ENCODE measurements at regions not wholly inside any gene's neighbourhood (a gene's known extent, or its start where the extent isn't known, plus 50 kb on each side); places are given as distances from the start of the nearest gene placed in this dataset.
A peak's percentile ranks its signal among the peaks of the same experiment; 100 is the strongest.

DNA sequence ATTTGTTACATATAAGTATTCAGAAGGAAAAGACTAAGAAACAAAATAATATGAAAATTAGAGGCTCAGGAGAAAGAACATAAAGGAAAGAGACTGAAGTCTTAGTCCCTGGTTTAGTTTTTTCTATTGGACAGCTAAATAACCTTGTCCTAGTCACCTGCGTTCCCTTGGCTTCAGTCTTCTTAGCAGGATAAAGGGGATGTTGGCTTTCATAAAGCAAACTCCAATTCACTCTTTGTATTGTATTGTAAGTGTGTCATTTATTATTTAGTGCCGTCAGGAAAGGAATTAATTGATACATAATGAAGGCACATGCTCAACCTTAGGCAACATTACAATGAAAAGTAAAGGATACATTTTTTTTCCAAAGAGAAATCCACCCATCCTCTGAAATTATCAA lies 190.3 kb upstream of the PPFIA2 start:
- H3K27me3 Mint-ChIP-seq (ENCODE audit: unreplicated experiment) = no peaks in the 10 kb centered on the region
- TF ChIP-seq, protein P1, sequence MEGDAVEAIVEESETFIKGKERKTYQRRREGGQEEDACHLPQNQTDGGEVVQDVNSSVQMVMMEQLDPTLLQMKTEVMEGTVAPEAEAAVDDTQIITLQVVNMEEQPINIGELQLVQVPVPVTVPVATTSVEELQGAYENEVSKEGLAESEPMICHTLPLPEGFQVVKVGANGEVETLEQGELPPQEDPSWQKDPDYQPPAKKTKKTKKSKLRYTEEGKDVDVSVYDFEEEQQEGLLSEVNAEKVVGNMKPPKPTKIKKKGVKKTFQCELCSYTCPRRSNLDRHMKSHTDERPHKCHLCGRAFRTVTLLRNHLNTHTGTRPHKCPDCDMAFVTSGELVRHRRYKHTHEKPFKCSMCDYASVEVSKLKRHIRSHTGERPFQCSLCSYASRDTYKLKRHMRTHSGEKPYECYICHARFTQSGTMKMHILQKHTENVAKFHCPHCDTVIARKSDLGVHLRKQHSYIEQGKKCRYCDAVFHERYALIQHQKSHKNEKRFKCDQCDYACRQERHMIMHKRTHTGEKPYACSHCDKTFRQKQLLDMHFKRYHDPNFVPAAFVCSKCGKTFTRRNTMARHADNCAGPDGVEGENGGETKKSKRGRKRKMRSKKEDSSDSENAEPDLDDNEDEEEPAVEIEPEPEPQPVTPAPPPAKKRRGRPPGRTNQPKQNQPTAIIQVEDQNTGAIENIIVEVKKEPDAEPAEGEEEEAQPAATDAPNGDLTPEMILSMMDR (IDR thresholded peaks at IDR 0.05; ENCODE audit: partially characterized antibody, unreplicated experiment) = no peak
- no peak overlapping the region for H3K27ac Mint-ChIP-seq (ENCODE audit: unreplicated experiment)
- no peaks in the 10 kb centered on the region for H3K9me3 Mint-ChIP-seq (ENCODE audit: unreplicated experiment)
- H3K4me3 Mint-ChIP-seq (ENCODE audit: unreplicated experiment) = no peak overlapping the region
- H3K4me1 Mint-ChIP-seq (ENCODE audit: low read depth, unreplicated experiment) = no peaks in the 10 kb centered on the region
- DNase-seq = no peak
- no peaks in the 10 kb centered on the region for H3K36me3 Mint-ChIP-seq (ENCODE audit: unreplicated experiment)

DNA sequence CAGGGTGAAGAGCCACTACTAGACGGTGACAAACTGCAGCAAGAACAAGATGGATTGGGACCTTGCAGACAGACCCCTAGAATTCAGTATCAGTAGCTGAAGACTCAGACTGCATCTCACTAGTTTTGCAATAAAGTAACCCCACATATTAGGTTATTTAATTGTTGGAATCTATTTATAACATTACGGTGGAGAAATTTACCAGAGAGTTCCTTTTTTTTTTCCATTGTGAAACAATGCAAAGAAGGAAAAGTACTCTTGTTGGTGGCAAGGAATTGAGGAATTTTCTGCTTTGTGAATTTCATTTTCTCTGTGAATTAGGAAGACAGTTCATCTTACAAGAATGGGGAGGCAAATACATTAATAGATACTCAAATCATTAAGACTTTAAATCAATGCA lies 185.7 kb upstream of the PPFIA2 start:
- Mint-ChIP-seq H3K36me3 (ENCODE audit: unreplicated experiment) (no peaks in the 10 kb centered on the region), H3K27me3 (ENCODE audit: unreplicated experiment) (no peaks in the 10 kb centered on the region), H3K9me3 (ENCODE audit: unreplicated experiment) (no peaks in the 10 kb centered on the region), H3K27ac (ENCODE audit: unreplicated experiment) (no peak overlapping the region), H3K4me3 (ENCODE audit: unreplicated experiment) (no peak overlapping the region), H3K4me1 (ENCODE audit: low read depth, unreplicated experiment) (no peaks in the 10 kb centered on the region)
- TF ChIP-seq, protein P1 (IDR thresholded peaks at IDR 0.05; ENCODE audit: partially characterized antibody, unreplicated experiment) = no peak
- no peak for DNase-seq

DNA sequence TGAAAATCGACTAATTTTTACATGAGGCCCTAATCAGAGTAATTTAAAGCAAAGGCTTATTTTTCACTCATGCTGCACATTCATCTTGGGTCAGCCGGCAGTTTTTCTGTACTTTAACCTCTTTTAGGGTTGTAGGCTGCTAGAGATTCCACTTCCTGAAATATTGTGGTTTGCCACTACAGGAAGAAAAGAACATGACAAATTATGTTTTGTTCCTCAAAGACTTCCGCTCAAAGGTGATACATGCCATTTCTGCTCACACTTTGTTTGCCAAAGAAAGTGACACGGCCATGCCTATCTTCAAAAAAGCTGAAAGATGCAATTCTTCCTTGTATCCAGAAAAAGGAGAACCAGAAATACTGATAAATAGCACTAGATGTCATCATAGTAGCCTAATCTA lies 183.4 kb upstream of the PPFIA2 start:
- Mint-ChIP-seq H3K9me3 (ENCODE audit: unreplicated experiment) (no peaks in the 10 kb centered on the region), H3K36me3 (ENCODE audit: unreplicated experiment) (no peaks in the 10 kb centered on the region), H3K27me3 (ENCODE audit: unreplicated experiment) (no peaks in the 10 kb centered on the region), H3K4me3 (ENCODE audit: unreplicated experiment) (no peak overlapping the region), H3K4me1 (ENCODE audit: low read depth, unreplicated experiment) (no peaks in the 10 kb centered on the region), H3K27ac (ENCODE audit: unreplicated experiment) (no peak overlapping the region)
- TF ChIP-seq, protein P1 (IDR thresholded peaks at IDR 0.05; ENCODE audit: partially characterized antibody, unreplicated experiment) = no peak
- DNase-seq = no peak

DNA sequence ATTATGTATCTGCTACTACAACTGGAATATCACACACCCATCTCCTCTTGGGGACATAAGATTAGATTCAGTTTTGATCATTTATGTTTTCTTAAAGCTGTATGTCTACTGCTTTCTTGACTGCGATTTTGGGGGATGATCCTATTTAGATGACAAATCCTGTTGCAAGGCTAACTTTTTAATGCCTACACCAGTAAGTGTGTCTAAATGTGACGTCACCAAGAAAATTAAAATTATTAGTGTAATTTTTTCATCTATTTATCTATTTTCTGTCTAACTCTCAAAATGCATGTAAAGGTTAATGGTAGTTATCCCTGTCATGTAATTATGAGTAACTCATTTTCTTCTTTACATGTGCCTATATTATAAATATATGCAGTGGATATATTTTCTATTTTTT lies 170.9 kb upstream of the PPFIA2 start:
- no peak overlapping the region for H3K4me3 Mint-ChIP-seq (ENCODE audit: unreplicated experiment)
- no peak for DNase-seq
- no peaks in the 10 kb centered on the region for H3K9me3 Mint-ChIP-seq (ENCODE audit: unreplicated experiment)
- H3K36me3 Mint-ChIP-seq (ENCODE audit: unreplicated experiment) = no peaks in the 10 kb centered on the region
- TF ChIP-seq, protein P1 (IDR thresholded peaks at IDR 0.05; ENCODE audit: partially characterized antibody, unreplicated experiment) = no peak
- no peak overlapping the region for H3K27ac Mint-ChIP-seq (ENCODE audit: unreplicated experiment)
- no peaks in the 10 kb centered on the region for H3K27me3 Mint-ChIP-seq (ENCODE audit: unreplicated experiment)
- no peaks in the 10 kb centered on the region for H3K4me1 Mint-ChIP-seq (ENCODE audit: low read depth, unreplicated experiment)

DNA sequence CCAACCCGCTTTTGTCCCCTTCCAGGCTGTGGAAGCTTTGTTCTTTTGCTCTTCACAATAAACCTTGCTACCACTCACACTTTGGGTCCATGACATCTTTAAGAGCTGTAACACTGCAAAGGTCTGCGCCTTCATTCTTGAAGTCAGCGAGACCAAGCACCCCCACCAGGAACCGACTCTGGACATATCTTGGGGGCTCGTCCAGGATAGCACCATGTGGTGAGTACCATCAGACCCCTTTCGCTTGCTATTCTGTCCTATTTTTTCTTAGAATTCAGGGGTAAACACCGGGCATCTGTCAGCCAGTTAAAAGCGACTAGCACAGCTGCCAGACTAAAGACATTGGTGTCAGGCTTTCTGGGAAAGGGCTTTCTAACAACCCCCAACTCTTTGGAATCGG lies 137.6 kb upstream of the PPFIA2 start:
- TF ChIP-seq, protein P1 (IDR thresholded peaks at IDR 0.05; ENCODE audit: partially characterized antibody, unreplicated experiment) = no peak
- DNase-seq = peak; percentile 23
- Mint-ChIP-seq H3K27me3 (ENCODE audit: unreplicated experiment) (no peaks in the 10 kb centered on the region), H3K9me3 (ENCODE audit: unreplicated experiment) (peaks cover 5% of the 10 kb centered on the region), H3K27ac (ENCODE audit: unreplicated experiment) (no peak overlapping the region), H3K4me1 (ENCODE audit: low read depth, unreplicated experiment) (no peaks in the 10 kb centered on the region), H3K36me3 (ENCODE audit: unreplicated experiment) (peaks cover 19% of the 10 kb centered on the region), H3K4me3 (ENCODE audit: unreplicated experiment) (no peak overlapping the region)
